Fibroblast of lung (primary cell): ENCODE measurements at regions not wholly inside any gene's neighbourhood (a gene's known extent, or its start where the extent isn't known, plus 50 kb on each side); places are given as distances from the start of the nearest gene placed in this dataset.

ENCODE experiments used
- EZH2 ChIP-seq: IDR thresholded peaks from 2 replicates; pipeline ENCODE4 v1.5.1; 2012; ENCODE audit warnings: low read length, control low read depth, mild to moderate bottlenecking; ENCODE audit errors: missing control alignments
- TF ChIP-seq, protein P1 (sequence below), 2 donors: IDR thresholded peaks in 1 of 2; conservative IDR thresholded peaks in 1 of 2; 1 replicate in 1 of 2; 2 replicates in 1 of 2; pipeline ENCODE4 v1.5.1; 2011 to 2012; ENCODE audit warnings: low read length in 2 of 2, control low read depth in 1 of 2, inconsistent platforms in 1 of 2, low read depth in 1 of 2, mild to moderate bottlenecking in 1 of 2

DNA sequence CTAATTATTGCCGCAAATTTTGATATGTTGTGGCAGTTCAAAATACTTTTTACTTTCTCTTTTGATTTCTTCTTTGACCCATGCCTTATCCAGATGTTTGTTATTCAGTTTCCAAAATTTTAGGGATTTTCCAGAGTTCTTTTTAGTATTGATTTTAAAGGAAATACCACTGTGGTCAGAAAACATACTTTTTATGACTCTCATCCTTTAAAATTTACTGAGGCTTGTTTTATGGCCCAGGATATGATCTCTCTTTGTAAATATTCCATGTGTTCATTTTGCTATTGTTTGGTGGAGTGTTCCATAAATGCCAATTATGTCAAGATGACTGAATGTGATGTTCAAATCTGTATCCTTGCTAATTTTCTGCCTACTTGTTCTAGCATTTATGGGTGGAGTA, 272.3 kb upstream of the DIPK2B start:
- TF ChIP-seq, protein P1, sequence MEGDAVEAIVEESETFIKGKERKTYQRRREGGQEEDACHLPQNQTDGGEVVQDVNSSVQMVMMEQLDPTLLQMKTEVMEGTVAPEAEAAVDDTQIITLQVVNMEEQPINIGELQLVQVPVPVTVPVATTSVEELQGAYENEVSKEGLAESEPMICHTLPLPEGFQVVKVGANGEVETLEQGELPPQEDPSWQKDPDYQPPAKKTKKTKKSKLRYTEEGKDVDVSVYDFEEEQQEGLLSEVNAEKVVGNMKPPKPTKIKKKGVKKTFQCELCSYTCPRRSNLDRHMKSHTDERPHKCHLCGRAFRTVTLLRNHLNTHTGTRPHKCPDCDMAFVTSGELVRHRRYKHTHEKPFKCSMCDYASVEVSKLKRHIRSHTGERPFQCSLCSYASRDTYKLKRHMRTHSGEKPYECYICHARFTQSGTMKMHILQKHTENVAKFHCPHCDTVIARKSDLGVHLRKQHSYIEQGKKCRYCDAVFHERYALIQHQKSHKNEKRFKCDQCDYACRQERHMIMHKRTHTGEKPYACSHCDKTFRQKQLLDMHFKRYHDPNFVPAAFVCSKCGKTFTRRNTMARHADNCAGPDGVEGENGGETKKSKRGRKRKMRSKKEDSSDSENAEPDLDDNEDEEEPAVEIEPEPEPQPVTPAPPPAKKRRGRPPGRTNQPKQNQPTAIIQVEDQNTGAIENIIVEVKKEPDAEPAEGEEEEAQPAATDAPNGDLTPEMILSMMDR (conservative IDR thresholded peaks at IDR 0.05 in 1 of 2, IDR thresholded peaks at IDR 0.05 in 1 of 2; ENCODE audit: low read depth in 1 of 2, low read length in 2 of 2): no peak
- TF ChIP-seq EZH2: no peak
